Epithelial cell of esophagus (primary cell): ENCODE measurements at regions not wholly inside any gene's neighbourhood (a gene's known extent, or its start where the extent isn't known, plus 50 kb on each side); places are given as distances from the start of the nearest gene placed in this dataset.

ENCODE experiments used
- DNase-seq: peaks from one replicate; pipeline ENCODE4 v3.0.0; 2010; ENCODE audit warnings: low read depth
- H3K4me3 ChIP-seq: 2 replicates; pipeline ENCODE4 v1.5.1; 2011; ENCODE audit warnings: mild to moderate bottlenecking, low read length, control low read depth
- CTCF ChIP-seq: IDR thresholded peaks from 2 replicates; pipeline ENCODE4 v1.5.1; 2011; ENCODE audit warnings: low read depth, mild to moderate bottlenecking, low read length, control low read depth, inconsistent platforms; ENCODE audit not compliant: insufficient read depth; ENCODE audit errors: missing control alignments

GRCh38 chr1:240033406-240033805, 58.3 kb upstream of the FMN2 start:
- no peak overlapping the region for H3K4me3 ChIP-seq
- DNase-seq = no peak
- TF ChIP-seq CTCF = no peak

- TF ChIP-seq CTCF = no peak
- DNase-seq = no peak
- H3K4me3 ChIP-seq = no peak overlapping the region
Measured at GRCh38 chr1:240036526-240036925, 55.2 kb upstream of the FMN2 start.
